B cell (primary cell): ENCODE measurements at regions not wholly inside any gene's neighbourhood (a gene's known extent, or its start where the extent isn't known, plus 50 kb on each side); places are given as distances from the start of the nearest gene placed in this dataset.

ENCODE experiments used
- ATAC-seq: fragments of 200-7000 bp; cut with Tn5 transposase; one replicate; pipeline ENCODE4 v1.10.0; 2021; ENCODE audit warnings: low read depth, mild to moderate bottlenecking, moderate number of reproducible peaks, moderate library complexity
- CTCF ChIA-PET: fragments of 350-600 bp; sonication (Branson Sonifier 250); formaldehyde crosslinking; loops from one replicate; lab custom pipeline; 2021; ENCODE audit warnings: antibody characterized with exemption, inconsistent platforms; lab: Charles Lee
- POLR2A ChIA-PET: fragments of 350-600 bp; sonication (Branson Sonifier 250); formaldehyde crosslinking; loops from one replicate; lab custom pipeline; 2021; ENCODE audit warnings: antibody characterized with exemption; lab: Charles Lee
- DNase-seq: peaks from one replicate; pipeline ENCODE4 v3.0.0; 2013
- H2AFZ ChIP-seq: 2 replicates; pipeline ENCODE4 v1.6.1; 2012; ENCODE audit warnings: mild to moderate bottlenecking, low read depth, low read length; ENCODE audit not compliant: insufficient read depth, poor library complexity, severe bottlenecking
- H3K27ac ChIP-seq, 2 donors: 1 replicate in 1 of 2; 2 replicates in 1 of 2; pipeline ENCODE4 v1.5.1; 2012 to 2013; ENCODE audit warnings: low read length in 2 of 2, mild to moderate bottlenecking in 2 of 2, moderate library complexity in 1 of 2
- H3K27me3 ChIP-seq, 4 experiments: fragments of 200-600 bp in 1 of 4; sonication (generic) in 1 of 4; replicated peaks in 1 of 4; 1 replicate in 2 of 4; 2 replicates in 2 of 4; pipeline versions ENCODE4 v1.6.1 to v1.7.0; 2013 to 2016; ENCODE audit warnings: low read length in 3 of 4, mild to moderate bottlenecking in 2 of 4, mixed read lengths in 1 of 4, moderate library complexity in 1 of 4; ENCODE audit not compliant: insufficient read depth in 4 of 4, control insufficient read depth in 3 of 4; ENCODE audit errors: control extremely low read depth in 1 of 4
- H3K36me3 ChIP-seq, 2 experiments: replicated peaks in 1 of 2; 1 replicate in 1 of 2; 2 replicates in 1 of 2; pipeline versions ENCODE4 v1.6.1 to v1.7.1; 2013; ENCODE audit warnings: low read length in 1 of 2; ENCODE audit not compliant: insufficient read depth in 2 of 2, control insufficient read depth in 1 of 2; ENCODE audit errors: control extremely low read depth in 1 of 2, extremely low read depth in 1 of 2
- H3K4me1 ChIP-seq, 2 donors: fragments of 200-600 bp in 1 of 2; sonication (generic) in 1 of 2; 1 replicate in 1 of 2; 2 replicates in 1 of 2; pipeline versions ENCODE4 v1.5.1 to v1.6.1; 2013 to 2017; ENCODE audit warnings: low read length in 2 of 2; ENCODE audit not compliant: control insufficient read depth in 2 of 2, insufficient read depth in 2 of 2
- H3K4me2 ChIP-seq: replicated peaks from 2 replicates; pipeline ENCODE3; 2012; ENCODE audit warnings: mild to moderate bottlenecking, low read depth, low read length; ENCODE audit not compliant: poor library complexity, severe bottlenecking
- H3K4me3 ChIP-seq, 5 experiments: fragments of 200-600 bp in 1 of 5; sonication (generic) in 1 of 5; 1 replicate in 3 of 5; 2 replicates in 2 of 5; pipeline versions ENCODE4 v1.5.1 to v1.7.0; 2011 to 2016; ENCODE audit warnings: low read length in 4 of 5, mild to moderate bottlenecking in 4 of 5, low read depth in 2 of 5, control low read depth in 1 of 5, moderate library complexity in 1 of 5; ENCODE audit not compliant: insufficient read depth in 1 of 5; ENCODE audit errors: control extremely low read depth in 1 of 5, extremely low read depth in 1 of 5
- H3K79me2 ChIP-seq: fragments of 200-600 bp; sonication (generic); one replicate; pipeline ENCODE4 v1.6.0; 2016; ENCODE audit warnings: low read length; ENCODE audit not compliant: control insufficient read depth, insufficient read depth
- H3K9ac ChIP-seq: fragments of 200-600 bp; sonication (generic); 2 replicates; pipeline ENCODE4 v1.6.1; 2017; ENCODE audit warnings: mild to moderate bottlenecking, low read length, moderate library complexity
- H3K9me3 ChIP-seq, 3 donors: one replicate each; pipeline versions ENCODE4 v1.6.1 to v1.7.1; 2013; ENCODE audit warnings: low read length in 2 of 3; ENCODE audit not compliant: control insufficient read depth in 2 of 3, insufficient read depth in 1 of 3; ENCODE audit errors: control extremely low read depth in 1 of 3
- H4K20me1 ChIP-seq: 2 replicates; pipeline ENCODE4 v1.6.0; 2012; ENCODE audit warnings: mild to moderate bottlenecking, low read length; ENCODE audit not compliant: insufficient read depth, control insufficient read depth, poor library complexity, severe bottlenecking
- H3K27ac Mint-ChIP-seq: one replicate; pipeline ENCODE4 v1.8.0; 2021; ENCODE audit warnings: mixed read lengths
- H3K27me3 Mint-ChIP-seq: one replicate; pipeline ENCODE4 v1.8.0; 2021; ENCODE audit warnings: mixed read lengths
- H3K4me1 Mint-ChIP-seq: one replicate; pipeline ENCODE4 v1.8.0; 2021; ENCODE audit warnings: mixed read lengths
- H3K4me3 Mint-ChIP-seq: one replicate; pipeline ENCODE4 v1.8.0; 2021; ENCODE audit warnings: mixed read lengths
- H3K9me3 Mint-ChIP-seq: one replicate; pipeline ENCODE4 v1.8.0; 2022; ENCODE audit warnings: mixed read lengths; ENCODE audit not compliant: insufficient read depth
- EZH2 ChIP-seq: IDR thresholded peaks from 2 replicates; pipeline ENCODE4 v1.6.1; 2012; ENCODE audit warnings: borderline replicate concordance, low read depth, mild to moderate bottlenecking, moderate library complexity, low read length; ENCODE audit not compliant: insufficient read depth, poor library complexity, severe bottlenecking
- WGBS: methylation state at CpG from one replicate; pipeline ENCODE4 v1.1.5; 2013; ENCODE audit warnings: missing lambda C conversion rate; ENCODE audit not compliant: insufficient coverage; 5-methylcytosine and 5-hydroxymethylcytosine counted together
- intact Hi-C: fragments of 100-400 bp; cut with micrococcal nuclease; formaldehyde crosslinking; loops from one replicate; pipeline ENCODE4 v1.10.0; 2022
- TF ChIP-seq, protein P1 (sequence below): fragments of 200-600 bp; IDR thresholded peaks from one replicate; pipeline ENCODE4 v1.8.0; 2022; ENCODE audit warnings: antibody characterized with exemption, mild to moderate bottlenecking

- Mint-ChIP-seq H3K27me3 (no peaks in the 10 kb centered on the region), H3K4me3 (no peak overlapping the region), H3K9me3 (no peaks in the 10 kb centered on the region), H3K27ac (no peak overlapping the region), H3K4me1 (no peaks in the 10 kb centered on the region)
- no peak overlapping the region for H3K4me3 ChIP-seq
- no CpG with 5 or more reads among the region's 4 CpGs for WGBS
- CTCF ChIA-PET, result no interaction called here
- H3K27me3 ChIP-seq, result no peaks in the 10 kb centered on the region
- no peaks in the 10 kb centered on the region for H3K9me3 ChIP-seq
- POLR2A ChIA-PET, result no interaction called here
- H3K4me2 ChIP-seq, result no peak overlapping the region
- H3K36me3 ChIP-seq, result no peaks in the 10 kb centered on the region
- no peak overlapping the region for H2AFZ ChIP-seq
- no peaks in the 10 kb centered on the region for H3K4me1 ChIP-seq
- H4K20me1 ChIP-seq, result no peaks in the 10 kb centered on the region
- no peaks in the 10 kb centered on the region for H3K79me2 ChIP-seq
- ATAC-seq (no peak), DNase-seq (no peak)
- no peak for TF ChIP-seq EZH2
- TF ChIP-seq, protein P1, sequence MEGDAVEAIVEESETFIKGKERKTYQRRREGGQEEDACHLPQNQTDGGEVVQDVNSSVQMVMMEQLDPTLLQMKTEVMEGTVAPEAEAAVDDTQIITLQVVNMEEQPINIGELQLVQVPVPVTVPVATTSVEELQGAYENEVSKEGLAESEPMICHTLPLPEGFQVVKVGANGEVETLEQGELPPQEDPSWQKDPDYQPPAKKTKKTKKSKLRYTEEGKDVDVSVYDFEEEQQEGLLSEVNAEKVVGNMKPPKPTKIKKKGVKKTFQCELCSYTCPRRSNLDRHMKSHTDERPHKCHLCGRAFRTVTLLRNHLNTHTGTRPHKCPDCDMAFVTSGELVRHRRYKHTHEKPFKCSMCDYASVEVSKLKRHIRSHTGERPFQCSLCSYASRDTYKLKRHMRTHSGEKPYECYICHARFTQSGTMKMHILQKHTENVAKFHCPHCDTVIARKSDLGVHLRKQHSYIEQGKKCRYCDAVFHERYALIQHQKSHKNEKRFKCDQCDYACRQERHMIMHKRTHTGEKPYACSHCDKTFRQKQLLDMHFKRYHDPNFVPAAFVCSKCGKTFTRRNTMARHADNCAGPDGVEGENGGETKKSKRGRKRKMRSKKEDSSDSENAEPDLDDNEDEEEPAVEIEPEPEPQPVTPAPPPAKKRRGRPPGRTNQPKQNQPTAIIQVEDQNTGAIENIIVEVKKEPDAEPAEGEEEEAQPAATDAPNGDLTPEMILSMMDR, result no peak
- no peak overlapping the region for H3K9ac ChIP-seq
- no peak overlapping the region for H3K27ac ChIP-seq
- intact Hi-C loops, result no loop called here
Measured at GRCh38 chr3:124431331-124431994, 298.8 kb upstream of the UMPS start.

DNA sequence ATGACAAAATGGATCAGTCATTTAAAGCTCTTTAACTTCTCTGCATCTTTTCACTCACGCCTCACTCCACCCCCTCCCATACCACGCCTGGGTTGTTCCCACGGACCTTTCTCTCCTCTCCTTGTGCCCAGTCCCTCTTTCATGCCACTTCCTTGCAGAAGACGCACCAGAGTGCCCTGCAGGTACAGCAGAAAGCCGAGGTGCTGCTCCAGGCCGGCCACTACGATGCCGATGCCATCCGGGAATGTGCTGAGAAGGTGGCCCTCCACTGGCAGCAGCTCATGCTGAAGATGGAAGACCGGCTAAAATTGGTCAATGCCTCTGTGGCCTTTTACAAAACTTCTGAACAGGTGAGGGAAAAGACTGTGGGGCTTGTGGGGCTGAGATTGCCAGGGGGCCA lies 296.1 kb upstream of the UMPS start:
- Mint-ChIP-seq H3K27ac (no peak overlapping the region), H3K4me1 (no peaks in the 10 kb centered on the region), H3K4me3 (no peak overlapping the region), H3K9me3 (no peaks in the 10 kb centered on the region), H3K27me3 (no peaks in the 10 kb centered on the region)
- no peak overlapping the region for H2AFZ ChIP-seq
- DNase-seq (no peak), ATAC-seq (no peak)
- H3K9me3 ChIP-seq, result no peaks in the 10 kb centered on the region
- CTCF ChIA-PET, result no interaction called here
- H3K9ac ChIP-seq, result no peak overlapping the region
- intact Hi-C loops, result no loop called here
- no peak overlapping the region for H3K27ac ChIP-seq
- H3K36me3 ChIP-seq, result no peaks in the 10 kb centered on the region
- H3K27me3 ChIP-seq, result no peaks in the 10 kb centered on the region
- no peak overlapping the region for H3K4me3 ChIP-seq
- TF ChIP-seq EZH2, result no peak
- TF ChIP-seq, protein P1, result no peak
- no peak overlapping the region for H3K4me2 ChIP-seq
- no peaks in the 10 kb centered on the region for H3K4me1 ChIP-seq
- H3K79me2 ChIP-seq, result no peaks in the 10 kb centered on the region
- POLR2A ChIA-PET, result no interaction called here
- no peaks in the 10 kb centered on the region for H4K20me1 ChIP-seq
- WGBS, result 96% methylated on average over 10 of the region's 10 CpGs
